ENCODE measurements at regions not wholly inside any gene's neighbourhood (a gene's known extent, or its start where the extent isn't known, plus 50 kb on each side); places are given as distances from the start of the nearest gene placed in this dataset.

DNA sequence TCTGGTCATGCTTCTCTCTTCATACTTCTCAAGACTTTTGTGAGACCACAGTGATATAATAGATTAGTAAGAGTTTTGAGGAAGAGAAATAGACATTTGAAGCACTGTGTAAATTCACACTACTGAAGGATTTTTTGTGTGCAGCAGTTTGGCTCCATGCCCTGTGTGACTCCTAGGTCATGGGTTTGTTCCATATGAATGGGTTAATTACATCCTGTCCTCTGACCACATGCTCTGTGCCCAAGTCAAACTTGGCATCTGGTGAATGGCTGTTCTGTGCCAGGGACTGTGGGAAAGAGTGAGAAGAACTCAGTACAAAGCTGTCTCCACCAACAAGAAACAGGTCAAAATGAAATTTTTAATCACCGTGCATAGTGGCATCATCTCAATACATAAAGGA, 304.0 kb downstream of the LNPK start:
- H3K36me3 ChIP-seq (ENCODE audit: control insufficient read depth, insufficient read depth, low read length) = no peaks in the 10 kb centered on the region
- no peaks in the 10 kb centered on the region for H3K27me3 ChIP-seq (replicated peaks; ENCODE audit: control insufficient read depth, insufficient read depth, low read length)
- TF ChIP-seq CTCF (IDR thresholded peaks at IDR 0.05; ENCODE audit: insufficient read depth, low read length, poor library complexity, severe bottlenecking) = no peak
- DNase-seq (ENCODE audit: extremely low read depth, insufficient read length) = no peak
- H3K4me3 ChIP-seq (replicated peaks; ENCODE audit: low read depth, low read length) = no peak overlapping the region

GRCh38 chr2:175690113-175690837, 311.8 kb downstream of the LNPK start:
- H3K27me3 ChIP-seq (replicated peaks; ENCODE audit: control insufficient read depth, insufficient read depth, low read length) = no peaks in the 10 kb centered on the region; the same call in 1 of the 2 replicates
- H3K36me3 ChIP-seq (ENCODE audit: control insufficient read depth, insufficient read depth, low read length) = no peaks in the 10 kb centered on the region
- H3K4me3 ChIP-seq (replicated peaks; ENCODE audit: low read depth, low read length) = no peak overlapping the region

GRCh38 chr2:175688243-175688642, 313.8 kb downstream of the LNPK start:
- Histone ChIP-seq H3K4me3 (replicated peaks; ENCODE audit: low read depth, low read length) (no peak overlapping the region), H3K36me3 (ENCODE audit: control insufficient read depth, insufficient read depth, low read length) (no peaks in the 10 kb centered on the region), H3K27me3 (replicated peaks; ENCODE audit: control insufficient read depth, insufficient read depth, low read length) (no peaks in the 10 kb centered on the region; the same call in 1 of the 2 replicates)
- DNase-seq (ENCODE audit: extremely low read depth, insufficient read length) = no peak
- TF ChIP-seq CTCF (IDR thresholded peaks at IDR 0.05; ENCODE audit: insufficient read depth, low read length, poor library complexity, severe bottlenecking) = no peak

More at GRCh38 chr2:175690113-175690837, 311.8 kb downstream of the LNPK start:
- TF ChIP-seq CTCF (IDR thresholded peaks at IDR 0.05; ENCODE audit: insufficient read depth, low read length, poor library complexity, severe bottlenecking) = peak; percentile 61
- peak; percentile 15 for DNase-seq (ENCODE audit: extremely low read depth, insufficient read length)

DNA sequence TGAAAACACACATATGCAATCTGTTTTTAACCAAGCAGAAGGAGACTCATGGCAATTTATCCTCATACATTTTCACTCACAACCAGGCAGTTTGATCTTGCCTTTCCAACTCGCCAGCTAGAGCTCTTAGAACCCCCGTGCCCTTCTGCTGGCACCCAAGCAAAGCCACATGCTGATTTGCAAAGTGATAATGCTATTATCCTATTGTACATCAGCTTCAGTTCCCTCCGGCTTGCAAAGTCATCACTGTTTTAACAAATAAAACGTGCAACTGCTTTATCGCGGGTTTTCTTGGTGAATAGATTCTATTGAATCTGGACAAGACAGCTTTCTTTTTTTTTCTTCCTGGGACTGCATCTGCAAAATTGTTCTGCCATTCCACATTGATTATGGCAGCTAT, 314.6 kb downstream of the LNPK start:
- H3K36me3 ChIP-seq (ENCODE audit: control insufficient read depth, insufficient read depth, low read length) = no peaks in the 10 kb centered on the region
- DNase-seq (ENCODE audit: extremely low read depth, insufficient read length) = no peak
- peaks cover 1% of the 10 kb centered on the region for H3K27me3 ChIP-seq (replicated peaks; ENCODE audit: control insufficient read depth, insufficient read depth, low read length)
- H3K4me3 ChIP-seq (replicated peaks; ENCODE audit: low read depth, low read length) = no peak overlapping the region
- no peak for TF ChIP-seq CTCF (IDR thresholded peaks at IDR 0.05; ENCODE audit: insufficient read depth, low read length, poor library complexity, severe bottlenecking)

- H3K4me3 ChIP-seq (replicated peaks; ENCODE audit: low read depth, low read length) = no peak overlapping the region
- peaks cover 1% of the 10 kb centered on the region for H3K27me3 ChIP-seq (replicated peaks; ENCODE audit: control insufficient read depth, insufficient read depth, low read length)
- DNase-seq (ENCODE audit: extremely low read depth, insufficient read length) = no peak
- H3K36me3 ChIP-seq (ENCODE audit: control insufficient read depth, insufficient read depth, low read length) = no peaks in the 10 kb centered on the region
- TF ChIP-seq CTCF (IDR thresholded peaks at IDR 0.05; ENCODE audit: insufficient read depth, low read length, poor library complexity, severe bottlenecking) = no peak
Measured at GRCh38 chr2:175686002-175686401, 316.1 kb downstream of the LNPK start.

Measured in GM06990 (cell line).